Suppressor macrophage (primary cell): ENCODE measurements at regions not wholly inside any gene's neighbourhood (a gene's known extent, or its start where the extent isn't known, plus 50 kb on each side); places are given as distances from the start of the nearest gene placed in this dataset.

Source experiments
- DNase-seq, 4 experiments: peaks; one replicate each; pipeline ENCODE4 v3.0.0-alpha.2; 2020 to 2022

GRCh38 chr3:194805546-194805945 is 119.9 kb downstream of the FAM43A start:
- no peak for DNase-seq

- peak in 3 of 4 experiments; percentile 28 to 32 (median 30) for DNase-seq
Measured at GRCh38 chr3:194806991-194807630, 121.4 kb downstream of the FAM43A start.

- DNase-seq = no peak
Measured at GRCh38 chr3:194808640-194809097, 123.0 kb downstream of the FAM43A start.

GRCh38 chr3:194809382-194809781 is 123.7 kb downstream of the FAM43A start:
- no peak for DNase-seq

GRCh38 chr3:194810076-194810475 is 124.4 kb downstream of the FAM43A start:
- DNase-seq = no peak

- DNase-seq = no peak
Measured at GRCh38 chr3:194811118-194811517, 125.4 kb downstream of the FAM43A start.

GRCh38 chr3:194812176-194812575 is 126.5 kb downstream of the FAM43A start:
- DNase-seq = no peak

GRCh38 chr3:194814878-194815357 is 129.2 kb downstream of the FAM43A start:
- no peak for DNase-seq

- no peak for DNase-seq
Measured at GRCh38 chr3:194816748-194817591, 131.3 kb downstream of the FAM43A start.

- no peak for DNase-seq
Measured at GRCh38 chr3:194817592-194817930, 131.9 kb downstream of the FAM43A start.

GRCh38 chr3:194817936-194818335 is 132.3 kb downstream of the FAM43A start:
- DNase-seq = no peak

GRCh38 chr3:194824100-194824499 is 138.4 kb downstream of the FAM43A start:
- no peak for DNase-seq

GRCh38 chr3:194824701-194825111 is 139.0 kb downstream of the FAM43A start:
- no peak for DNase-seq

GRCh38 chr3:194826594-194826993 is 140.9 kb downstream of the FAM43A start:
- DNase-seq = no peak

GRCh38 chr3:194827486-194827885 is 141.8 kb downstream of the FAM43A start:
- no peak for DNase-seq

- DNase-seq = peak in 3 of 4 experiments; percentile 15 to 41 (median 22)
Measured at GRCh38 chr3:194828116-194828515, 142.4 kb downstream of the FAM43A start.

- no peak for DNase-seq
Measured at GRCh38 chr3:194828926-194829325, 143.2 kb downstream of the FAM43A start.

GRCh38 chr3:194830401-194830800 is 144.7 kb downstream of the FAM43A start:
- DNase-seq = no peak

GRCh38 chr3:194830978-194831377 is 145.3 kb downstream of the FAM43A start:
- no peak for DNase-seq

GRCh38 chr3:194832346-194833104 is 146.8 kb downstream of the FAM43A start:
- DNase-seq = no peak

GRCh38 chr3:194833114-194833910 is 147.6 kb downstream of the FAM43A start:
- no peak for DNase-seq

GRCh38 chr3:194836661-194837060 is 151.0 kb downstream of the FAM43A start:
- no peak for DNase-seq
